ENCODE measurements at regions not wholly inside any gene's neighbourhood (a gene's known extent, or its start where the extent isn't known, plus 50 kb on each side); places are given as distances from the start of the nearest gene placed in this dataset.

DNA sequence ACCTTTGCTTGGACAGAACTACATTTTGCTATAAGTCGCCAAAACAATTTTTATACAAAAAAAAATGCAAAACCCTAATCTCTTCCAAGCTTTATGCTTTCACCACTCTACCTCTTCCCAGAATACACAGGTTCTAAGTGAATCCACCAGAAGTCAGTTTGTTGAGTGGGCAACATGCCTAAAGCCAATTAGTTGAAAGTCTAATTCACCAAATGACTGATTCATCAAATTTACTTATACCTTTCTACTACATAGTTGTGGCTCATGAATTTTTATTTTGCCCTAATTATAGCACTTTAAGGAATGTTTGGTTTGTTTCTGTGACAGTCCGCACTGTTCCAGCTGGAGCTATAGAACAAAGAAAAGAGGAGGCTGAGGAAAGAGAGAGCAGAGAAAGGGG lies 265.9 kb upstream of the TGFBR2 start:
- no peak for TF ChIP-seq EZH2 (IDR thresholded peaks at IDR 0.05)
- no peak for TF ChIP-seq POLR2AphosphoS5 (IDR thresholded peaks at IDR 0.05; ENCODE audit: borderline replicate concordance, low read depth, low read length)
- no peak for TF ChIP-seq FOXP2 (optimal IDR thresholded peaks at IDR 0.05; ENCODE audit: control extremely low read depth, extremely low read length, insufficient read depth)
